OCI-LY7 (cell line): ENCODE measurements at regions not wholly inside any gene's neighbourhood (a gene's known extent, or its start where the extent isn't known, plus 50 kb on each side); places are given as distances from the start of the nearest gene placed in this dataset.

Experiments used
- BruUV-seq: library from RNA; stranded (reverse); fragments of 400-500 nt; replicated peaks from 2 replicates; lab custom pipeline; 2021; lab: Mats Ljungman, UMichigan
- CTCF ChIA-PET: fragments of 300-600 bp; sonication (Branson Sonifier 250); formaldehyde crosslinking; loops from one replicate; lab custom pipeline; 2022; ENCODE audit warnings: antibody characterized with exemption; ENCODE audit not compliant: unreplicated experiment; lab: Charles Lee
- POLR2A ChIA-PET: fragments of 300-600 bp; sonication (Branson Sonifier 250); formaldehyde crosslinking; loops from one replicate; lab custom pipeline; 2022; ENCODE audit warnings: antibody characterized with exemption; lab: Charles Lee
- DNase-seq: peaks from one replicate; pipeline ENCODE4 v3.0.0-alpha.2; 2015; ENCODE audit warnings: low spot score
- H2AFZ ChIP-seq: fragments of 200-600 bp; sonication (generic), shearing (Covaris generic); 2 replicates; pipeline ENCODE4 v1.6.1; 2014; ENCODE audit warnings: mild to moderate bottlenecking, antibody characterized with exemption, low read length, moderate library complexity
- H3K27ac ChIP-seq: fragments of 200-600 bp; sonication (generic); 2 replicates; pipeline ENCODE4 v1.5.1; 2014; ENCODE audit warnings: mixed run types, low read depth, mild to moderate bottlenecking, moderate library complexity, low read length, inconsistent platforms; ENCODE audit not compliant: poor library complexity, severe bottlenecking
- H3K36me3 ChIP-seq: fragments of 200-600 bp; sonication (generic); 2 replicates; pipeline ENCODE4 v1.6.1; 2014; ENCODE audit warnings: mild to moderate bottlenecking, antibody characterized with exemption, low read length, moderate library complexity, mixed read lengths; ENCODE audit not compliant: insufficient read depth
- H3K4me1 ChIP-seq: fragments of 200-600 bp; sonication (generic); 2 replicates; pipeline ENCODE4 v1.5.1; 2014; ENCODE audit warnings: mild to moderate bottlenecking, low read length; ENCODE audit not compliant: insufficient read depth, poor library complexity, severe bottlenecking
- H3K4me2 ChIP-seq: fragments of 200-600 bp; sonication (generic); 2 replicates; pipeline ENCODE4 v1.6.1; 2014; ENCODE audit warnings: mild to moderate bottlenecking, low read length
- H3K4me3 ChIP-seq: fragments of 200-600 bp; sonication (generic); 2 replicates; pipeline ENCODE4 v1.5.1; 2014; ENCODE audit warnings: mild to moderate bottlenecking, low read depth, low read length; ENCODE audit not compliant: poor library complexity, severe bottlenecking
- H3K79me2 ChIP-seq: fragments of 200-600 bp; sonication (generic); 2 replicates; pipeline ENCODE4 v1.6.1; 2016; ENCODE audit warnings: low read depth, mild to moderate bottlenecking, low read length, moderate library complexity, mixed read lengths; ENCODE audit not compliant: insufficient read depth
- H3K9me2 ChIP-seq: fragments of 200-600 bp; sonication (generic); 2 replicates; pipeline ENCODE4 v1.6.1; 2016; ENCODE audit warnings: mild to moderate bottlenecking, low read length, mixed read lengths; ENCODE audit not compliant: insufficient read depth
- H3K9me3 ChIP-seq: fragments of 200-600 bp; sonication (generic); 2 replicates; pipeline ENCODE4 v1.6.1; 2014; ENCODE audit warnings: mild to moderate bottlenecking, mixed run types, low read length, mixed read lengths
- H4K20me1 ChIP-seq: fragments of 200-600 bp; sonication (generic); 2 replicates; pipeline ENCODE4 v1.6.1; 2014; ENCODE audit warnings: mild to moderate bottlenecking, antibody characterized with exemption, low read length, moderate library complexity, mixed read lengths; ENCODE audit not compliant: insufficient read depth
- EZH2phosphoT487 ChIP-seq: fragments of 200-600 bp; sonication (generic); IDR thresholded peaks from 2 replicates; pipeline ENCODE4 v1.6.1; 2018; ENCODE audit warnings: low read depth, borderline replicate concordance, mild to moderate bottlenecking, mixed run types, antibody characterized with exemption, low read length, moderate library complexity, mixed read lengths
- intact Hi-C: fragments of 100-400 bp; cut with micrococcal nuclease; formaldehyde crosslinking; loops from one replicate; pipeline ENCODE4 v1.10.0; 2022; ENCODE audit not compliant: unreplicated experiment
- TF ChIP-seq, protein P1 (sequence below): fragments of 200-600 bp; sonication (generic); conservative IDR thresholded peaks from 2 replicates; pipeline ENCODE4 v1.5.1; 2014; ENCODE audit warnings: mild to moderate bottlenecking, antibody characterized with exemption, low read length, moderate library complexity, mixed read lengths

DNA sequence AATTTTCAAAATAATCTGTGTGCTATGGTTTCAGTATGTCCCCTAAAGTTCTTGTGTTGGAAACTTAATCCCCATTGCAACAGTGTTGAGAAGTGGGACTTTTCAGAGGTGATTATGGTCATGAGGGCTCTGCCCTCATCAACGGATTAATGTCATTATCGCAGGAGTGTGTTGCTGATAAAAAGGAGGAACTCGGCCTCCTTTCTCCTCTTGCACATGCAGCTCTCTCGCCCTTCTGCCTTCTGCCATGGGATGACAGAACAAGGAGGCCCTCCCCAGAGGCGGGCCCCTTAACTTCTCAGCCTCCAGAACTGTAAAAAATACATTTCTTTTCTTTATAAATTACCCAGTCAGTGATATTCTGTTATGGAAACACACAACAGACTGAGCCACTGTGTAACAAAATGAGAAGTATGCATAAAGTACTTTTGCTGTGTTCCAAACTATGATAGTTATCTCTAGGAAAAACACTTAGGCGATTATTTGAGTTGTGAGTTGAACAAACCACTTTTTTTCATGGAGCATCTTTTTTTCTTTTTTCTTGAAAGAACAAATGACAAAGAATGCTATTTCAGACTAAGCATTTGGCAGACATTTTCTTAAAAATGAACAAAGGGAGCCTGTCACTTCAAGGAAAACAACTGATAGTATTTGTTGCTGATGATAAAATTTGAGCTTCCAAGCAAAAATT is 134.8 kb upstream of the FUT8 start:
- ChIA-PET POLR2A (interaction anchor here (0.6 to 1.1 kb wide), 4 partner anchors 9 to 68 kb away, joined by 3 to 6 read pairs (median 4); no protein-coding TSS in a partner anchor), CTCF (no interaction called here)
- no peak overlapping the region for H3K4me2 ChIP-seq
- no peaks in the 10 kb centered on the region for H3K36me3 ChIP-seq
- no TSS peak for BruUV-seq
- no peak overlapping the region for H2AFZ ChIP-seq
- no peaks in the 10 kb centered on the region for H4K20me1 ChIP-seq
- H3K79me2 ChIP-seq, result no peaks in the 10 kb centered on the region
- H3K27ac ChIP-seq, result no peak overlapping the region
- DNase-seq, result no peak
- TF ChIP-seq EZH2phosphoT487, result no peak
- TF ChIP-seq, protein P1, sequence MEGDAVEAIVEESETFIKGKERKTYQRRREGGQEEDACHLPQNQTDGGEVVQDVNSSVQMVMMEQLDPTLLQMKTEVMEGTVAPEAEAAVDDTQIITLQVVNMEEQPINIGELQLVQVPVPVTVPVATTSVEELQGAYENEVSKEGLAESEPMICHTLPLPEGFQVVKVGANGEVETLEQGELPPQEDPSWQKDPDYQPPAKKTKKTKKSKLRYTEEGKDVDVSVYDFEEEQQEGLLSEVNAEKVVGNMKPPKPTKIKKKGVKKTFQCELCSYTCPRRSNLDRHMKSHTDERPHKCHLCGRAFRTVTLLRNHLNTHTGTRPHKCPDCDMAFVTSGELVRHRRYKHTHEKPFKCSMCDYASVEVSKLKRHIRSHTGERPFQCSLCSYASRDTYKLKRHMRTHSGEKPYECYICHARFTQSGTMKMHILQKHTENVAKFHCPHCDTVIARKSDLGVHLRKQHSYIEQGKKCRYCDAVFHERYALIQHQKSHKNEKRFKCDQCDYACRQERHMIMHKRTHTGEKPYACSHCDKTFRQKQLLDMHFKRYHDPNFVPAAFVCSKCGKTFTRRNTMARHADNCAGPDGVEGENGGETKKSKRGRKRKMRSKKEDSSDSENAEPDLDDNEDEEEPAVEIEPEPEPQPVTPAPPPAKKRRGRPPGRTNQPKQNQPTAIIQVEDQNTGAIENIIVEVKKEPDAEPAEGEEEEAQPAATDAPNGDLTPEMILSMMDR, result no peak
- H3K9me2 ChIP-seq, result no peaks in the 10 kb centered on the region
- no peak overlapping the region for H3K4me3 ChIP-seq
- H3K4me1 ChIP-seq, result peaks cover 12% of the 10 kb centered on the region
- intact Hi-C loops, result no loop called here
- no peaks in the 10 kb centered on the region for H3K9me3 ChIP-seq

DNA sequence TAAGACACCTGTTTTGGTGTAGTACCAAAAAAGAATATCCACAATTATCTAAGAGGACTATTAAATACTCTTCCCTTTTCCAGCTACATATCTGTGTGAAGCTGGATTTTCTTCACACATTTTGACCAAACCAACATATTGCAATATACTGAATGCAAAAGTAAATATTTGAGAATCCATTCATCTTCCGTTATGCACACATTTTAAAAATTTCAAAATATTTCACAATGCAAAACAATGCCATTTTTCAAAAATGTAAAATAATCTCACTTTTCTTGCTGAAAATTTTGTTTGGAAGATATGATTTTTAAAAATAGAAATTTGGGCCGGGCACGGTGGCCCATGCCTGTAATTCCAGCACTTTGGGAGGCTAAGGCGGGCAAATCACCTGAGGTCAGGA is 133.9 kb upstream of the FUT8 start:
- POLR2A ChIA-PET, result interaction anchor here (0.6 to 1.1 kb wide), 3 partner anchors 25 to 68 kb away, joined by 3 to 6 read pairs (median 4); no protein-coding TSS in a partner anchor
- H2AFZ ChIP-seq, result no peak overlapping the region
- no peak overlapping the region for H3K4me3 ChIP-seq
- H3K4me1 ChIP-seq, result peaks cover 21% of the 10 kb centered on the region
- H3K9me3 ChIP-seq, result no peaks in the 10 kb centered on the region
- H3K36me3 ChIP-seq, result no peaks in the 10 kb centered on the region
- intact Hi-C loops, result no loop called here
- no peak for DNase-seq
- CTCF ChIA-PET, result no interaction called here
- H4K20me1 ChIP-seq, result no peaks in the 10 kb centered on the region
- no TSS peak for BruUV-seq
- TF ChIP-seq, protein P1, result no peak
- TF ChIP-seq EZH2phosphoT487, result no peak
- H3K27ac ChIP-seq, result no peak overlapping the region
- H3K79me2 ChIP-seq, result no peaks in the 10 kb centered on the region
- H3K4me2 ChIP-seq, result no peak overlapping the region
- no peaks in the 10 kb centered on the region for H3K9me2 ChIP-seq

DNA sequence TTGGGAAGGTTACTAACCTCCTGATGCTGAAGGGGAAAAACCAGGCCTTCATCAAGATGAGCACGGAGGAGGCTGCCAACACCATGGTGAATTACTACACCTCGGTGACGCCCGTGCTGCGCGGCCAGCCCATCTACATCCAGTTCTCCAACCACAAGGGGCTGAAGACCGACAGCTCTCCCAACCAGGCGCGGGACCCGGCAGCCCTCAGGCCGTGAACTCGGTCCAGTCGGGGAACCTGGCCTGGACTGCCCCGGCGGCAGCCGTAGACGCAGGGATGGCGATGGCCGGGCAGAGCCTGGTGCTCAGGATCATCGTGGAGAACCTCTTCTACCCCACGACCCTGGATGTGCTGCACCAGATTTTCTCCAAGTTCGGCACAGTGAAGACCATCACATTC is 133.0 kb upstream of the FUT8 start:
- intact Hi-C loops, result no loop called here
- H3K4me2 ChIP-seq, result no peak overlapping the region
- no peaks in the 10 kb centered on the region for H3K36me3 ChIP-seq
- H3K9me3 ChIP-seq, result no peaks in the 10 kb centered on the region
- TF ChIP-seq, protein P1, result no peak
- TF ChIP-seq EZH2phosphoT487, result no peak
- BruUV-seq, result no TSS peak
- ChIA-PET POLR2A (no interaction called here), CTCF (no interaction called here)
- no peak overlapping the region for H3K27ac ChIP-seq
- peaks cover 30% of the 10 kb centered on the region for H3K4me1 ChIP-seq
- DNase-seq, result no peak
- H4K20me1 ChIP-seq, result no peaks in the 10 kb centered on the region
- no peak overlapping the region for H2AFZ ChIP-seq
- H3K79me2 ChIP-seq, result no peaks in the 10 kb centered on the region
- H3K4me3 ChIP-seq, result no peak overlapping the region
- H3K9me2 ChIP-seq, result no peaks in the 10 kb centered on the region
